Hepatocyte (in vitro differentiated cells): ENCODE measurements at regions not wholly inside any gene's neighbourhood (a gene's known extent, or its start where the extent isn't known, plus 50 kb on each side); places are given as distances from the start of the nearest gene placed in this dataset.

ENCODE experiments used
- DNase-seq: peaks from one replicate; pipeline ENCODE4 v3.0.0-alpha.2; 2016; ENCODE audit warnings: low spot score
- H2AFZ ChIP-seq: fragments of 200-600 bp; sonication (generic); 2 replicates; pipeline ENCODE4 v1.6.0; 2016; ENCODE audit warnings: antibody characterized with exemption, mild to moderate bottlenecking
- H3K27ac ChIP-seq: fragments of 200-600 bp; sonication (generic); 2 replicates; pipeline ENCODE4 v1.5.1; 2016; ENCODE audit warnings: mild to moderate bottlenecking
- H3K27me3 ChIP-seq: fragments of 200-600 bp; sonication (generic); 2 replicates; pipeline ENCODE4 v1.6.1; 2016
- H3K36me3 ChIP-seq: fragments of 200-600 bp; sonication (generic); replicated peaks from 2 replicates; pipeline ENCODE4 v1.5.1; 2016; ENCODE audit warnings: low read depth; ENCODE audit not compliant: insufficient read depth
- H3K4me1 ChIP-seq: fragments of 200-600 bp; sonication (generic); 2 replicates; pipeline ENCODE4 v1.5.1; 2016; ENCODE audit warnings: mild to moderate bottlenecking, moderate library complexity; ENCODE audit not compliant: insufficient read depth
- H3K4me2 ChIP-seq: fragments of 200-600 bp; sonication (generic); 2 replicates; pipeline ENCODE4 v1.6.0; 2016
- H3K4me3 ChIP-seq: fragments of 200-600 bp; sonication (generic); 2 replicates; pipeline ENCODE4 v1.5.1; 2016; ENCODE audit warnings: mild to moderate bottlenecking
- H3K79me2 ChIP-seq: fragments of 200-600 bp; sonication (generic); 2 replicates; pipeline ENCODE4 v1.6.0; 2017; ENCODE audit warnings: mild to moderate bottlenecking
- H3K9me2 ChIP-seq: fragments of 200-600 bp; sonication (generic); replicated peaks from 2 replicates; pipeline ENCODE4 v1.6.0; 2017; ENCODE audit warnings: mild to moderate bottlenecking; ENCODE audit not compliant: insufficient read depth
- H3K9me3 ChIP-seq: fragments of 200-600 bp; sonication (generic); 2 replicates; pipeline ENCODE4 v1.5.1; 2016; ENCODE audit warnings: low read depth, mild to moderate bottlenecking
- H4K20me1 ChIP-seq: fragments of 200-600 bp; sonication (generic); 2 replicates; pipeline ENCODE4 v1.6.0; 2016; ENCODE audit warnings: mild to moderate bottlenecking; ENCODE audit not compliant: insufficient read depth, poor library complexity, severe bottlenecking
- EZH2 ChIP-seq: fragments of 200-600 bp; sonication (generic); IDR thresholded peaks from 2 replicates; pipeline ENCODE4 v1.6.1; 2016; ENCODE audit warnings: antibody characterized with exemption, mild to moderate bottlenecking, borderline replicate concordance
- EZH2phosphoT487 ChIP-seq: fragments of 200-600 bp; sonication (generic); IDR thresholded peaks from one replicate; pipeline ENCODE4 v1.6.1; 2018; ENCODE audit warnings: antibody characterized with exemption, mild to moderate bottlenecking, low read depth, moderate library complexity; ENCODE audit not compliant: unreplicated experiment, severe bottlenecking
- WGBS: methylation state at CpG from one replicate; pipeline ENCODE4 v1.1.6; 2016; ENCODE audit warnings: low lambda C conversion rate; ENCODE audit errors: missing lambda C conversion rate; 5-methylcytosine and 5-hydroxymethylcytosine counted together
- TF ChIP-seq, protein P1 (sequence below): fragments of 200-600 bp; sonication (generic); IDR thresholded peaks from 2 replicates; pipeline ENCODE4 v1.5.1; 2016; ENCODE audit warnings: antibody characterized with exemption, mild to moderate bottlenecking; ENCODE audit not compliant: poor library complexity

- Histone ChIP-seq H4K20me1 (no peaks in the 10 kb centered on the region), H3K36me3 (no peaks in the 10 kb centered on the region)
- 76% methylated on average over 3 of the region's 3 CpGs for WGBS
Observed at GRCh38 chr10:43953672-43954071, 305.0 kb upstream of the ZNF32 start.

DNA sequence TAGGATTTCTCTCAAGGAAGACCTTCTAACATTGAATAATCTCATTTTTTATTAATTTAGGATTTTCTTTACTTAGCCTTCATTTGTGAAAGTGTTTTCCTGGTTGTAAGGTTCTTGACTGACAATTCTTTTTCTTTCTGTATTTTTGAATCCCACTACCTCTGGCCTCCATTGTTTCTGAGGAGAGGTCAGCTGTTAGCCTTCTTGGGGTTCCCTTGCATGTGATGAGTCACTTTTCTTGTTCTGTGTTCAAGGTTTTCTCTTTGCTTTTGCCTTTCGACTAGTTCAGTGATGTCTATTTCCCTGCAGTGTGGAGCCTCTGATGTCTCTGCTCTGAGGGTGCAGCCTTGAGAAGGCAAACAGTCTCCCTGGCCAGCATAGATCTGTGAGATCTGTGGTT lies 304.1 kb upstream of the ZNF32 start:
- 79% methylated on average over 1 of the region's 1 CpG for WGBS
- Histone ChIP-seq H3K27ac (no peak overlapping the region), H3K4me3 (no peak overlapping the region), H4K20me1 (no peaks in the 10 kb centered on the region), H3K4me1 (no peaks in the 10 kb centered on the region), H3K4me2 (no peak overlapping the region), H2AFZ (no peak overlapping the region), H3K36me3 (no peaks in the 10 kb centered on the region), H3K9me2 (no peaks in the 10 kb centered on the region), H3K27me3 (no peaks in the 10 kb centered on the region), H3K9me3 (no peaks in the 10 kb centered on the region), H3K79me2 (no peaks in the 10 kb centered on the region)
- no peak for TF ChIP-seq EZH2phosphoT487
- TF ChIP-seq, protein P1, sequence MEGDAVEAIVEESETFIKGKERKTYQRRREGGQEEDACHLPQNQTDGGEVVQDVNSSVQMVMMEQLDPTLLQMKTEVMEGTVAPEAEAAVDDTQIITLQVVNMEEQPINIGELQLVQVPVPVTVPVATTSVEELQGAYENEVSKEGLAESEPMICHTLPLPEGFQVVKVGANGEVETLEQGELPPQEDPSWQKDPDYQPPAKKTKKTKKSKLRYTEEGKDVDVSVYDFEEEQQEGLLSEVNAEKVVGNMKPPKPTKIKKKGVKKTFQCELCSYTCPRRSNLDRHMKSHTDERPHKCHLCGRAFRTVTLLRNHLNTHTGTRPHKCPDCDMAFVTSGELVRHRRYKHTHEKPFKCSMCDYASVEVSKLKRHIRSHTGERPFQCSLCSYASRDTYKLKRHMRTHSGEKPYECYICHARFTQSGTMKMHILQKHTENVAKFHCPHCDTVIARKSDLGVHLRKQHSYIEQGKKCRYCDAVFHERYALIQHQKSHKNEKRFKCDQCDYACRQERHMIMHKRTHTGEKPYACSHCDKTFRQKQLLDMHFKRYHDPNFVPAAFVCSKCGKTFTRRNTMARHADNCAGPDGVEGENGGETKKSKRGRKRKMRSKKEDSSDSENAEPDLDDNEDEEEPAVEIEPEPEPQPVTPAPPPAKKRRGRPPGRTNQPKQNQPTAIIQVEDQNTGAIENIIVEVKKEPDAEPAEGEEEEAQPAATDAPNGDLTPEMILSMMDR, result no peak
- no peak for TF ChIP-seq EZH2
- DNase-seq, result no peak

More at GRCh38 chr10:43953672-43954071, 305.0 kb upstream of the ZNF32 start:
- no peak for TF ChIP-seq EZH2
- no peak for TF ChIP-seq EZH2phosphoT487
- TF ChIP-seq, protein P1, result no peak
- Histone ChIP-seq H3K4me3 (no peak overlapping the region), H2AFZ (no peak overlapping the region), H3K27me3 (no peaks in the 10 kb centered on the region), H3K9me2 (no peaks in the 10 kb centered on the region), H3K4me1 (no peaks in the 10 kb centered on the region), H3K79me2 (no peaks in the 10 kb centered on the region), H3K27ac (no peak overlapping the region), H3K4me2 (no peak overlapping the region), H3K9me3 (no peaks in the 10 kb centered on the region)
- DNase-seq, result no peak

DNA sequence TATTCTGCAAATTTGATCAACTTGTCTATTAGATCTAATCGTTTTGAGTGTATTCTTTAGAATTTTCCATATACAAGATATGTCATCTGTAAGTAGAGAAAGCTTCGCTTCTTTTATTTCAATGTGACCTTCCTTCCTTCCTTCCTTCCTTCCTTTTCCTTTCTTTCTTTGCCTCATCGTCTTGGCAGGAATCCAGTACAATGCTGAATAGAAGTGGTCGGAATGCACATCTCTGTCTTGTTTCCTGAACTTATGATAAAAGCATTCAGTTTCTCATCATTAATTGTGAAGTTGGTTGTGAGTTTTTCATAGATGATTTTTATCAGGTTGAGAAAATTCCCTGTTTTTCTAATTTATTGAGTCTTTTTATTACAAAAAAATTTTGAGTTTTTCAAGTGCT lies 300.7 kb upstream of the ZNF32 start:
- H3K9me2 ChIP-seq, result no peaks in the 10 kb centered on the region
- no peak overlapping the region for H3K4me2 ChIP-seq
- no peak overlapping the region for H3K4me3 ChIP-seq
- 76% methylated on average over 4 of the region's 4 CpGs for WGBS
- no peaks in the 10 kb centered on the region for H3K36me3 ChIP-seq
- no peak overlapping the region for H3K27ac ChIP-seq
- H3K4me1 ChIP-seq, result no peaks in the 10 kb centered on the region
- TF ChIP-seq, protein P1, result no peak
- TF ChIP-seq EZH2phosphoT487 (no peak), EZH2 (no peak)
- no peak overlapping the region for H2AFZ ChIP-seq
- no peaks in the 10 kb centered on the region for H3K79me2 ChIP-seq
- no peaks in the 10 kb centered on the region for H3K27me3 ChIP-seq
- no peaks in the 10 kb centered on the region for H3K9me3 ChIP-seq
- H4K20me1 ChIP-seq, result no peaks in the 10 kb centered on the region
- DNase-seq, result no peak

- H3K9me2 ChIP-seq, result no peaks in the 10 kb centered on the region
- H3K36me3 ChIP-seq, result no peaks in the 10 kb centered on the region
- H4K20me1 ChIP-seq, result no peaks in the 10 kb centered on the region
- WGBS, result 91% methylated on average over 10 of the region's 10 CpGs
- TF ChIP-seq EZH2 (no peak), EZH2phosphoT487 (no peak)
- TF ChIP-seq, protein P1, result no peak
- H3K27me3 ChIP-seq, result no peaks in the 10 kb centered on the region
- H3K79me2 ChIP-seq, result no peaks in the 10 kb centered on the region
- peaks cover 9% of the 10 kb centered on the region for H3K4me1 ChIP-seq
- no peak overlapping the region for H3K27ac ChIP-seq
- DNase-seq, result no peak
- no peak overlapping the region for H3K4me2 ChIP-seq
- no peak overlapping the region for H2AFZ ChIP-seq
- no peaks in the 10 kb centered on the region for H3K9me3 ChIP-seq
- no peak overlapping the region for H3K4me3 ChIP-seq
Observed at GRCh38 chr10:43946445-43946844, 297.8 kb upstream of the ZNF32 start.
